ACHN (cell line): ENCODE measurements at regions not wholly inside any gene's neighbourhood (a gene's known extent, or its start where the extent isn't known, plus 50 kb on each side); places are given as distances from the start of the nearest gene placed in this dataset.
A peak's percentile ranks its signal among the peaks of the same experiment; 100 is the strongest.

ENCODE experiments used
- DNase-seq: peaks from one replicate; pipeline ENCODE4 v3.0.0-alpha.2; 2015
- in situ Hi-C: cut with HindIII; loops from 2 replicates; pipeline ENCODE4 v1.10.0; 2017; ENCODE audit warnings: low sequenced_read_pairs, low pct_ligation_motif_present, low pct_unique_long_range_greater_than_20kb

DNA sequence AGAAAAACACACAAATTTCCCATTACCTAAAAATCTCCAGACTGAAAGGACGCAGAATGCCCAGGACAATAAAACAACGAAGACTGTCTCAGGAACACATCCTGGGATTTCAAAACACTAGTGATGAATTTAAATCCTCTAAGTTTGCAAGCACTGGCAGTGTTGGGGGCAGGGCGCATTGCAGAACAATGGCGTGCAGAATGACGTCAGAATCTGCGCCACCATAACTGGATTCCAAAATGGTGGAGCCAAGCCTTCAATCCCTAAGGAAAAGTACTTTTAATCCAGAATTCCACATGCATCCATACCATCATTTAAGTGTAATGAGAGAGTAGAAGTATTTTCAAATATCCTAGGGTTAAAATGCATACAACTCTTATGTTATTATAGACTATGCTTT, 679.1 kb downstream of the TRIML1 start:
- in situ Hi-C loops: no loop called here
- DNase-seq: no peak

DNA sequence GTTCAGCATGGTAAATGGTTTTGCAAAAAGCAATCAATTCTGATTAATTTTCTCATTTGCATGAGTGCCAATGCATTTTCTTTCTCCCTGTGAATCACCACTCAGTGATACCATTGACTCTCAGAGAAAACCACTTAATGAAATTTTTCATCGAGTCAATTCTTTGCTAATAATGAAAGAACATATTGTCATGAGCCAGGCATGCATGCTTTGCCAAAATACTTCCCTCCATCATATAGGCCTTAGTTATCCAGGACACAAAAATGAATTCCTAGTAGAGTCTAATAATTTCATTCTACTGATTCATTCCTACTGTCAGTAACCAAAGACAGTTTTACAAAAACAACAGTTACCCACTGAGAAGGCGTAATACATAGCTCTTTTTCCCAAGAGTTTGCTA, 680.0 kb downstream of the TRIML1 start:
- DNase-seq: no peak
- in situ Hi-C loops: no loop called here

DNA sequence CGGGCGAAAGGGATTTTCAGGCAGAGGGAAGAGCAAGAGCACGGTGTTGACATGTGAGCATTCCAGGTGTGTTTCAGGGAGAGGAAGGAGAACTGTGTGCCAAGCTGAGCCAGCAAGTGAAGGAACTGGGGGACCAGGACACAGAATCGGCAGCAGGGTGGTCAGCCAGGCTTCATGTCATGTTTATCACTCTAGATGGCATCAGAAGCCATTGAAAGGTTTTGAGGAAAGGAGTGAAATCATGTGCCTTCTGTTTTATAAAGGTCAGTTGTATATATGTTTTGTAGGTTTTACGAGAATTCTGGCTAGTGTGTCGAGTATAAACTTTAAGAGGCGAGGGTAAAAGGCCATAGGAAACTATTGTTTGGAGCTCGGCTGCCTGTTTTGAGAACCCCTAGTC, 682.3 kb downstream of the TRIML1 start:
- no peak for DNase-seq
- in situ Hi-C loops: no loop called here

DNA sequence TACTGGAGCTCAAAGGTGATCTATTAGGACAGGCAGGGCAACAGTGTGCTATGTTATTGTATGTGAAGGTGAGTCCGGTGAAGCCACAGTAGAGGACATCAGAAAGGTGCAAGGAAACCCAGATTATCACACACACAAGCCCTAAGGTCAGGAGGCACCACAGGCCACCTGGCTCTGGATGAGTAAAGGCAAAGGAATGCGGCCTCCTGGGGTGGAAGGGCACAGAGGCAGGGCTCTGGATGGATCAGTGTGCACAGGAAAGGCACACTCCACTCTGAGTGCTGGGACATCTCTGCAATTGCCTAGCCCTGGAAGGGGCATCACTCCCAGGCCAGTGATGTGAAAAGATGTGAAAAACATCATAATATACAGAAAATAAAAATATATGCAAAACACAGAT, 683.5 kb downstream of the TRIML1 start:
- in situ Hi-C loops: no loop called here
- peak; percentile 65 for DNase-seq

DNA sequence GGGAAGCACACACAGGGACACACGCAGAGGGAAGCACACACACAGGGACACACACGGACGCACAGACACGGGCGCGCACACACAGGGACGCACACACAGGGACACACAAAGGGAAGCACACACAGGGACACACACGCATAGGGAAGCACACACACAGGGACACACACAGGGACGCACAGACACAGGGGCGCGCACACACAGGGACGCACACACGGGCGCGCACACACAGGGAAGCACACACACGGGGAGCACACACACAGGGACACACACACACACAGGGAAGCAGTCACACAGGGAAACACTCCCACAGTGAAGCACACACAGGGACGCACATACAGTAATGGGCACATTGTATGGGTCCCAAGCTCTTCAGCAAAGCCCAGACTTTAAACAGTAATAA, 685.3 kb downstream of the TRIML1 start:
- in situ Hi-C loops: no loop called here

DNA sequence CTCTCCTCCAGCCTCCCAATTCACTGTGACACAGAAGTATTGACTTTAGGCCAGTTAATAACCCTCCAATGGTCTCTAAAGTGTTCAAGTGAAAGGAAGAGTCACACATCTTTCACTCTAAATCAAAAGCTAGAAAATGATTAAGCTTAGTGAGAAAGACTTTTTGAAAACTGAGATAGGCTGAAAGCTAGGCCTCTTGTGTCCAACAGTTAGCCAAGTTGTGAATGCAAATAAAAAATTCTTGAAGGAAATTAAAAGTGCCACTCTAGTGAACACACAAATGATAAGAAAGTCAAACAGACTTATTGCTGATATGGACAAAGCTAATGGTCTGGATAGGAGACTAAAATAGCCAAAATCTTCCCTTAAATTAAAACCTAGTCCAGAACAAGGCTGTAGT, 687.2 kb downstream of the TRIML1 start:
- no peak for DNase-seq
- in situ Hi-C loops: no loop called here

More for the DNA sequence above, 685.3 kb downstream of the TRIML1 start:
- no peak for DNase-seq

DNA sequence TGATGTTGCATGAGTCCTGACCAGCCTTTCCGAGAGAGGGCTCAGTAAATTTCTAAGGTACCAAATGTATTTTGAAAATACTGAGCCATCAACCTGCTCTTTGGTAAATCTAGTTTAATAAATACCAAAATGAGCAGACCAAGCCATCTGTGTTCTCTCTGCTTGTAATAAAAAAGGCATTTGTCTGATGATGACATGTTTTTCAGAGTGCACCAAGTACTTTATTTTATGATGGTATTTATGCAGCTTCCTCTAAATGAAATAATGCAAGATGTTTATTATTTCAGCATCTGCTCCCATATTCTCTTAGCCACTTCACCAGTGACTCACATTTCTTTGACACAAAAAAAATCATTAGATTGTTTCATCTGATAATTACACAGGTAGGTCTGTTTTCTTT, 700.5 kb downstream of the TRIML1 start:
- in situ Hi-C loops: no loop called here
- DNase-seq: no peak

DNA sequence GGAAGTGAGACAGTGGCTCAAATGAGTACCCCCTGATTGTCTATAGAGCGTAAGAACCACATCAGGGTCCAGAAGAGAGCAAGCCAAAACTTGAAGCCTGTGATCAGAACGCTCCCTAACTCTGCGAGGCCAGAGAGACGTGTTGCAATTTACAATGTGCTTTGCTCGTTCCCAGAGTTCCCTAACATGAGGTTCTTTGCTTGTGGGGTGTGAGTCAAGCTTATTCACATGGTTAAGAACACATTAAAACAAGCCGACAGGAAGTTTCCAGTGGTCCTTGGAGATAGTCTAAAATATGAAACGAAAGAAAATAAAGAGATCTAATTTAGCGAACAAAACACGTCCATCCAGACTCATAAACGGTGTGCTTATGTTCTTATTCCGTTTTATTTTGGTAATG, 702.3 kb downstream of the TRIML1 start:
- no peak for DNase-seq
- in situ Hi-C loops: no loop called here

DNA sequence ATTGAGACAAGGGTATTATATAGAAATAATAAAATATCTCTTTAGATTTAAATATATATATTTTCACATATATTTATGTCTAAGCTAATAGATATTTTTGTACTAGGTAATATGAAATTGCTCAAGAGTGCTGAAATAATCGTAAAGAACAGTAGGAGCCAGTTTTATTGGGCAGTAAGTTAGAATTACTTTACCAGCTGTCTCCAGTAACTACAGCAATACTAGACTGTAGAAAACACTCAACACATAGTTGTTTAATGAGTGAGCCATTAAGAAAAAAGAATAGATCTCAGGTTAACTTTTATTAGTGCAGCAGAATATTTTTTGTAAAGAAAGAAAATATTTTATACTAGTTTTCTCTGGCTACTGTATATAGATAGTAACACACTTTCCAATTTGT, 715.2 kb downstream of the TRIML1 start:
- in situ Hi-C loops: no loop called here
- DNase-seq: no peak

DNA sequence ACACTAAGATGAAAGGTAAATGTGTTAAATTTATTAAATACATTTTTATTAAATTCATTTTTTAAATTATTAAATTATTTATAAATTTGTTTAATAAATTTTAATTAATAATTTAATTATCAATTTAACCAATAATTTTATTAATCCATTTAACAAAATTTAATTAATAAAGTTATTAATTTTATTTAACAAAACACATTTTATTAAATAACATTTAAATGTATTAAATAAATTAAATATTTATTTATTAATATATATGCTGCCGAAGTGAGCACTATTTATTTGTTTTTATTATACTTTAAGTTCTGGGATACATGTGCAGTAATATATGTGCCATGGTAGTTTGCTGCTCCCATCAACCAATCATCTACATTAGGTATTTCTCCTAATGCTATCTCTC, 719.5 kb downstream of the TRIML1 start:
- in situ Hi-C loops: no loop called here

DNA sequence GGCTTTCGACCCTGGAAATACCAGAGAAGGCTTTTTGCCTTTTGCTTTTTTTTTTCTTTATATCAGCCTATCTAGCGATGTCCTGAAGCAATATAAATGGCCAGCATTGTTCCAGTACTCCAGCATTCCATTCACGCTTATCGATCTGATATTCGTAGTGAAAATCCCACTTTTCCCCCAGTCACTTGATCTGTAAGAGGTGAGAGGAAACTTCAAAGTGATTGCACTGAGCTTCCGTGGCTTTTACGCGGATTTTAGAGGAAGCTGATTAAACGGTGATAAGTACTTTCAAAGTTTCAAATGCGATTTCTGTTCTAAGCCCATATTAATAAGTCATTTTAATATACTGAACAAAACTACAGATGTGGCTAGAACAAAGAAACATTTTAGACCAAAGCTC, 725.5 kb downstream of the TRIML1 start:
- DNase-seq: no peak
- in situ Hi-C loops: no loop called here

More for the DNA sequence above, 719.5 kb downstream of the TRIML1 start:
- DNase-seq: no peak

DNA sequence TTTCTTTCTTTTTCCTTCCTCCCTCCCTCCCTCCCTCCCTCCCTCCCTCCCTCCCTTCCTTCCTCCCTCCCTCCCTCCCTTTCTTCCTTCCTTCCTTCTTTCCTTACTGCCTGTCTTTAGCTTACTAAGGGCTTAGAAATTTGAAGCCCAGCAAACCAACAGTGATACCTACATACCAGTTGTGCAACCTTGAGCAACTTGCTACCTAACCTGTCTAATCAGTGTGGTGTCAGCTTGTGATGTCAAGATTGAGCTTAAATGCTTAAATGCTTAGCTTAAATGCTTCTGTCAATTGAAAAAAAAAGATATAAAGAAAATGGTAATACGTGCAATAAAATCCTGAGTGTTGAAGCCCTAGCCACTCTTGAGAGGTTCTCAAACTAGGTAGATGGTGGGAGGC, 728.6 kb downstream of the TRIML1 start:
- no peak for DNase-seq
- in situ Hi-C loops: no loop called here

DNA sequence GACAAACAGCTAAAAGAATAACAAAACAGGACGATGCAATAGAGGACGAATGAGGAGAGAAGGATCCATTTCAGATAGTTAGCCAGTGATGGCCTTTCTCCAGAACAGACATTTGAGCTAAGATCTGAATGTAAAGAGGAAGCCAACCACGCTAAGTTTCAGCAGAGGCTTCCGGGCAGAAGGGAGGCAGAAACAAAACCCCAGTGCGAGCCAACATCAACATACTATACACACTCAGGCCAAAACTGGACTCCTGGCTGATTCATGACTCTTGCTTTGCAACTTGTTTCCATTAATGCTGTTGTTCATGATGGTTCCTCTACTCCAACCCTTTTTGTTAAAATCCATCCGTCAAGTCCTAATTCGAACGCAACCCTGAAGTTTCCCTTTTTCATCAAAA, 730.3 kb downstream of the TRIML1 start:
- in situ Hi-C loops: no loop called here
- DNase-seq: no peak

DNA sequence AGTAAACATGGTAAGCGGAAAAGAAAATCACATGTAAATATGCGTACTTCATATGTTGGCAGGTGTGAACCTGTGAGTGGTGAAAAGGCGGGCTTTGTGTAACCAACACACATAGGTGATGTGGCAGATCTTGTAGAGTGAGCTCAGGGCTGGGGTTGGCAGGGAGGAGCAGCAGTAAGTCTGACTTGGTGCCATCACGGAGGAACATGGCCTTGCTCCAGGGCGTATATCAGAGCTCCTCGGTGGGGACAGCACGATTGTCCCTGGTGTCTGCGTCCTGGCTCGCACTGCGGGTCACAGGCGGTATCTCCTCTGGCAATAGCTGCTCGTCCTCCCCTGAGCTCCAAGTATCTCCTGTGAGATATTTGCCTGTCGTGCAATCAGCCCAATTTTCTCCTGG, 733.6 kb downstream of the TRIML1 start:
- in situ Hi-C loops: no loop called here
- no peak for DNase-seq

DNA sequence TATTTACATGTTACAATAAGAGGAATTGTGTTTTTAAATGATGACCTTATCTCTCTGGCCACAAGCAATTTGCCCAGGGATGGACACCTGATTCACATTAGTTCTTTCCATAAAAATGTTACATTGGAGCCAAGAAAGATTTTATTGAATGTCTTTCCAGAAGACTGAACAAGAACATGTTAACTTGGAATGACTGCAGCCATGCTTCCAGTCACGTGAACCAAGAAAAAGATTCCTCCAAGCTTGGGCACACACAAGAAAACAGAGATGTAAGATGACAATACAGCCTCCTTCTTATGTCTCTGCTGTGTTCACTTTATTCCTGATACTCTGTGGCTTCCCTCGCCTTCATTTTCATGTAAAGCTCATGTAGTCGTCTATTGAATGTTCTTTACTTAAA, 737.6 kb downstream of the TRIML1 start:
- no peak for DNase-seq
- in situ Hi-C loops: no loop called here

DNA sequence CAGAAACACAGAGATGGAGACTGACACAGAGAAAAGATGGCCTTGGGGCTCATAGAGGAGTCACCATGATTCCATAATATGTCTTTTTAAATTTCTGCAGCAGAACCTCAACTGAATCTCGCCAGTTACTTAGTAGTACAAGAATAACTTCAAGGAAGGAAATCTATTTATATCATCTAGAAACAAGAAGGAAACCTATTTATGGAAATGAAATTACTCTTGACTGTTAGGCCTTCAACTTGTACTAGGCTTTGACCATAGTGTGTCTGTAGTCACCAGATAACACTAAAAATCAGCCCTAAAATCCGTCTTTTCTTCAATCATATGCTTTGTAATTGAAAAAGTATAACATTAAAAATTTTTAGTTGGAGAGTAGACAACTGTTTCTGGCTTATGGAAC, 740.4 kb downstream of the TRIML1 start:
- in situ Hi-C loops: no loop called here
- no peak for DNase-seq

DNA sequence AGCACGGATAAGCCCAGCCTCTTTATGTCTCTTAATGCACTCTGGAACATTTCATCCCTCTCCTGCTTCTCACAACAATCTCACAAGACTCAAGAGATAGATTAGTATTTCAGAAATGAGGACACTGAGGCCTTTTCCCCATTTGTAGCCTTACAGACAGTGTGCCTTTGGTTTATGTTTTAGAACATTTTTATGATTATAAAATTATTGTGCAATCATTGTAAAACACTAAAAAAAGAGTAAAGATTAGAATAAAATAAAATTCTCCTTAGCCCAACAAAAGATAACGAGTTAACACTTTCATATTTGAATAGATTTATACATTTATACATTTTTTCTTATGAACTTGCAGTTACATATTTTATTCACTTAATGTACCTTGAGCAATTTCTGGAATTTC, 748.7 kb downstream of the TRIML1 start:
- in situ Hi-C loops: no loop called here
- no peak for DNase-seq

DNA sequence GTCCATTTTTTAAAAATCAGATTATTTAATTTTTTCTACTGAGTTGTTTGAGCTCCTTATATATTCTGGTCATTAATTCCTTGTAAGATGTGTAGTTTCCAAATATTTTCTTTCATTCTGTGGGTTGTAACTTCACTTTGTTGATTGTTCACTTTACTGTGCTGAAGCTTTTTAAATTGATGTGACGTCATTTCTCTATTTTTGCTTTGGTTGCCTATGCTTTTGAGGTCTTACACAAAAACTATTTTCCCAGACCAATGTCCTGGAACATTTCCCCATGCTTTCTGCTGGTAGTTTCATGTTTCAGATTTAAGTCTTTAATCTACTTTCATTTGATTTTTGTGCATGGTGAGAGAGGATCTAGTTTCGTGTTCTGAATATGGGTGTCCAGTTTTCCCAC, 753.6 kb downstream of the TRIML1 start:
- in situ Hi-C loops: no loop called here
- no peak for DNase-seq

DNA sequence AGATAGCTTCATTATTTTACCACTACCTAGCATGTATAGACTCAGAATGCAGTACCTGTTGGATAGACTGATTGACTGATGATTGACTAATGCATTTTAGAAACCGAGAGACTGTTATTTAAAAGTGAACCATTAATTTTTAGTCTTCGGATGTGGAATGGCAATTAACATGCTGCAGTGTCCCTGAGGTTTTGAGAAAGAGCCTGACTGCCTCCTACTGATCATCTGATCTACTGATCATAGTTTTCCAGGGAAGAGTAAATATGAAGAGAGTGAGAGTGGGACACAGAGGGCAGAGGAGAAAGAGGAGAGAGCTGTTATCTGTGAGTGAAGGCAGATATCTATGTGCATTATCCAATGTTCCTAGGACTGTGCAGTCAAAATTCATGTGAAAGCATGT, 764.7 kb downstream of the TRIML1 start:
- no peak for DNase-seq
- in situ Hi-C loops: no loop called here

DNA sequence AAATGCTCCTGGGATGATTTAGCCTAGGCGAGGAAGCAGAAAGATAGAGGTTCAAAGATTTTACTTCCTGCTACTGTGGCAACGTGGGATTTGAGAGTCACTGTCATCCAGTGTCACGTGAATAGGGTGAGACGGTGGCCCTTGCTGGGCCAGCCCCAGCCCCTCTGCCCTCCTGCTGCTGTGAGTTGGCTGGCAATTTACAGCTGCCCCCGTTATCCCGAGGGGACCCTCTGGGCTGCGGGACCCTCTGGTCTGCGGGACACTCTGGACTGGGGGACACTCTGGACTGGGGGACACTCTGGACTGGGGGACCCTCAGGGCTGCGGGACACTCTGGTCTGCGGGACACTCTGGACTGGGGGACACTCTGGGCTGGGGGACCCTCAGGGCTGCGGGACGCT, 765.4 kb downstream of the TRIML1 start:
- in situ Hi-C loops: no loop called here
- DNase-seq: no peak

DNA sequence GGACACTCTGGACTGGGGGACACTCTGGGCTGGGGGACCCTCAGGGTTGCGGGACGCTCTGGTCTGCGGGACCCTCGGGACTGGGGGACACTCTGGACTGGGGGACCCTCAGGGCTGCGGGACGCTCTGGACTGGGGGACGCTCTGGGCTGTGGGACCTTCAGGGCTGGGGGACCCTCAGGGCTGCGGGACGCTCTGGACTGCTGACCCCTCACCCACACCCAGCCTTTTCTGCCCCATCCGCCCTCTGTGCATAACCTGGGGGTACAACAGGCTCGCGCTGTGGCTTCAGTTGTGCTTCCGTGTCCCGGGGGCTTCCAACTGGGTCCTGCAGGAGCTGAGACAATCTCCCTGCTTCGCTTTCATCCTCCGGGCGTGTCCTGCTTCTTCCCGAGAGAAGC, 766.0 kb downstream of the TRIML1 start:
- in situ Hi-C loops: no loop called here
- DNase-seq: no peak

DNA sequence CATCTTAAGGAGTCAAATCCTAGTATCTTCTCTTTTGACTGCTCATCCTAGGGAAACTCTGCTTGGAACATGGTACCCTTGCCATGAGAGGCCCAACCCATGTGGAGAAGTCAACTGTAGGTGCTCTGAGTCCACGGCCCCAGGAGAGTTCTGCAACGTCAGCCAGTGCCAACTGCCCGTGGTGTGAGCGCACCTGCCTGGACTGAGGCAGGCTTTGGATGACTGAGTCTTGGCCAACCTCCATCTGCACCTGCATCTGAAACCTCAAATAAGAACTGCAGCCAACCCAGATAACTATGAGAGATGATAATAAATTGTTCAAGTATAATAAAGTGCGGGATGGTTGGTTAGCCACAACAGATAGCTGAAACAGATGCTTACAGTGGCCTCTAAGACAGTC, 772.0 kb downstream of the TRIML1 start:
- no peak for DNase-seq
- in situ Hi-C loops: no loop called here
